ENCODE measurements at regions not wholly inside any gene's neighbourhood (a gene's known extent, or its start where the extent isn't known, plus 50 kb on each side); places are given as distances from the start of the nearest gene placed in this dataset.

DNA sequence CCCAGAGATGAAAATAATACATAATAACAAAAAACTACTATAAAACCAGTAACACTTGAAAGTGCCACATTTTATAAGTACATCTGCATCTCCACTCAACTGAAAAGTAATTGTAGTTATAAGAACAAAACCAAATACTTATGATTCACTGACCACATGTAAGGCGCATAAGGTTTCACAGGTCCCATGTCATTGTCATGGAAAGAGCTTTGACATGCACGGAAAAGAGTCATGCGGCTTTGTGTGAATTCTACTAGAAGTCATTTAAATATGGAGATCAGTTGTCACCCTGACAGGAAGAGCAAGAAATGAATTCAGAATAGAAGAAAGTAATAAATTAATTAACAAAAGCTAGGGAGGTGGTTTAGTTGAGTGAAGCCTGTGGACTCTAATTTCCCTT lies 459.1 kb downstream of the CDH2 start:
- TF ChIP-seq, protein P1, sequence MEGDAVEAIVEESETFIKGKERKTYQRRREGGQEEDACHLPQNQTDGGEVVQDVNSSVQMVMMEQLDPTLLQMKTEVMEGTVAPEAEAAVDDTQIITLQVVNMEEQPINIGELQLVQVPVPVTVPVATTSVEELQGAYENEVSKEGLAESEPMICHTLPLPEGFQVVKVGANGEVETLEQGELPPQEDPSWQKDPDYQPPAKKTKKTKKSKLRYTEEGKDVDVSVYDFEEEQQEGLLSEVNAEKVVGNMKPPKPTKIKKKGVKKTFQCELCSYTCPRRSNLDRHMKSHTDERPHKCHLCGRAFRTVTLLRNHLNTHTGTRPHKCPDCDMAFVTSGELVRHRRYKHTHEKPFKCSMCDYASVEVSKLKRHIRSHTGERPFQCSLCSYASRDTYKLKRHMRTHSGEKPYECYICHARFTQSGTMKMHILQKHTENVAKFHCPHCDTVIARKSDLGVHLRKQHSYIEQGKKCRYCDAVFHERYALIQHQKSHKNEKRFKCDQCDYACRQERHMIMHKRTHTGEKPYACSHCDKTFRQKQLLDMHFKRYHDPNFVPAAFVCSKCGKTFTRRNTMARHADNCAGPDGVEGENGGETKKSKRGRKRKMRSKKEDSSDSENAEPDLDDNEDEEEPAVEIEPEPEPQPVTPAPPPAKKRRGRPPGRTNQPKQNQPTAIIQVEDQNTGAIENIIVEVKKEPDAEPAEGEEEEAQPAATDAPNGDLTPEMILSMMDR (IDR thresholded peaks at IDR 0.05; ENCODE audit: low read depth, low read length): no peak
- no peak overlapping the region for H3K4me3 ChIP-seq (ENCODE audit: low read depth, low read length)

DNA sequence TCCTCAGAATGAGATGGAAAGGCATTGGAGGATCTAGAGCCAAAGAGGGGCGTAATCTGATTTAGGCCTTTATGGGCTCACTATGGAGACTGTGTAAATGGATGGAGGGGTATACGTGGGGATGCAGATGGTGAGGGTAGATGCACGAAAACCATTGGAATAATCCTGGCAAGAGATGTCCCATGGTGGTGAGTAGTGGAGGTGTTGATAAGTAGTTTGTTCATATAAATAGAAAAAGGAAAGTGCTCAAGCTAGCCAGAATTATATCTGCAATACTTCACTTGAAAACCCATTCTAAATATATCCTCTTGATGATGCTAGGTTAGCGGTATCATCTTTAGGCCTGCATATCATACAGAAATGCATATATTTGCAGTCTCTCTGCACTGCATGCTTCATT lies 459.7 kb downstream of the CDH2 start:
- H3K4me3 ChIP-seq (ENCODE audit: low read depth, low read length): no peak overlapping the region
- TF ChIP-seq, protein P1 (IDR thresholded peaks at IDR 0.05; ENCODE audit: low read depth, low read length): no peak

DNA sequence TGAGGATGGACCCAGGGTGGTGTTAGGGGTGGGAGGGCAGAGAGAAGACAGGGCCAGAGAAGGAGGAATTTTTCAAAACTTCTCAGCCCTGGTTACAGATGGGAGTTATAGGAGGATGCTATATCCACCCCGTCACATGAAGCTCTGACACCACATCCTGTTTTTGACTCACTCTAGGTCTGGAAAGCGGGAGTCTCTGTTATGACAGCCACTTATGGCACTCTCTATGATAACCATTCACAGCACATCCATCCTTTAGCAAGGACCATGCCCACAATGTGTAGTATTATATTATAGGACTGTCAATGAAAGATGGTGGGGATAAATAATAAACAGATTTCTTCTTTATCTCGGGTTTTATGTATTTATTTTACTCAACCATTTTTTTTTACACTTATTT lies 461.2 kb downstream of the CDH2 start:
- TF ChIP-seq, protein P1 (IDR thresholded peaks at IDR 0.05; ENCODE audit: low read depth, low read length): no peak
- no peak overlapping the region for H3K4me3 ChIP-seq (ENCODE audit: low read depth, low read length)

DNA sequence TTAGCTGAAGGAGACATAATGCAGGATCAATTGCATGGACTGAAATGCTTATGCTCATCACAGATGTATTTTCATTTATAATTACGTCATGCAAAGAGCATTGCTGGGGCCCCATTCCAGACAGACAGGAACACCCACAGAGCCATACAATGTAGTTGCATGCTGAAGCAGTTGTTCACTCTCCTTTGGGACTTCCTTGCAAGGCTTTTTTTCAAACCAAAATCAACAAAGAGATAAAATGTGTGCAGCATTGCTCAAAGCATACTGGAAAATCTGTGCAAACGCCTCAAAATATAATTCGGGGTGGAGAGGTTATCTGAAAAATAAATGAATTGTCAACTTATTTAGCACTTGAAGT lies 463.2 kb downstream of the CDH2 start:
- H3K4me3 ChIP-seq (ENCODE audit: low read depth, low read length): no peak overlapping the region
- TF ChIP-seq, protein P1 (IDR thresholded peaks at IDR 0.05; ENCODE audit: low read depth, low read length): no peak

DNA sequence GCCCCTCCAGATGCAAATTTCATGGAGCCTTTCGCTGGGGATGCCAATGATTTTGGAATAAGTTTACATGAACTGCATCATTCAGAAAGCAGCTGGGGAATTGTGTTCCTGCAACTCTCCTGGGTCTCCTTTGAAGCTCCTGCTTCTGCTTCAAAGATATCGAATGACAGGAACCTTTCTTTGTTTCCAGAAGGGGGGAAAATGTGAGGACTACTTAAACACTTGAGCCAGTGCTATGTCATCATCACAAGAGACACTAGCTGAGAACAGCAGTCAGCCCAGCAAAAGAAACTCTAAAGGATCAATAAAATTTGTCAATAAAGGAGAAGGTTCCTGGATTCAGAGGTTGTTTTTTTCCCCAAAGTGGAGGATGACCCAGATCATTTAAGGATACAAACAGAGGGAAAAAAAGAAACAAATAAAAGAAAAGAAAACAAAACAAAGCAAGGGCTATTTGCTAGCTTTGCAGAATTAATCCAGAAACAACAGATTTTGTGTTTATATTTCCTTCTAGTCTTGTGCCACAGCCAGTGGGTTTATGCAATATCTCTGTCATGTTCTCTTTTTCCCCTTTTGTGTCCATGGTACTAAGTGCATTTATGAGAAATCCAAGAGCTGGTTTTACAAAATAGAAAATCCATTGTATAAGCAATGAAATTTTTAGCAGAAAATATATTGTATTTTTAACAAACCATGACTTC lies 463.7 kb downstream of the CDH2 start:
- no peak overlapping the region for H3K4me3 ChIP-seq (ENCODE audit: low read depth, low read length)

DNA sequence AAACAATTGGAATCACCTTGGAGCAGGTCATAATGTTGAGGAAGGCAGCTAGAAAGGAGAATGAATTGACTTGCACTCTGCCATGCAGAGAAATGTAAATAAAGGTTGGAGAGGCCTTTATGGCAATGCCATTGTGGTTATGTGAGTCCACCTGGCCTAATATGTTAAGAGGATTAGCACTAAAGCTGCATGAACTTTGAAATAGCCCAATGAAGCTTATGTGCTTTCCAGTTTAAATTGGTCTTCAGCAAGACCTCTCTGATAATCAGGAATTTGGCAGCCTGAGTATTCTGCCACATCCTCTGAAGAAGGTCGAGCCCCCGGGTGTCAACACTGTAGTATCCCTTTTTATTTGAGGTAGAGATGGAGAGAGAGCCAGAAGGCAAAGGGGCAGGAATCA lies 464.9 kb downstream of the CDH2 start:
- no peak overlapping the region for H3K4me3 ChIP-seq (ENCODE audit: low read depth, low read length)
- TF ChIP-seq, protein P1 (IDR thresholded peaks at IDR 0.05; ENCODE audit: low read depth, low read length): no peak

More for the DNA sequence above, 463.7 kb downstream of the CDH2 start:
- TF ChIP-seq, protein P1 (IDR thresholded peaks at IDR 0.05; ENCODE audit: low read depth, low read length): no peak

DNA sequence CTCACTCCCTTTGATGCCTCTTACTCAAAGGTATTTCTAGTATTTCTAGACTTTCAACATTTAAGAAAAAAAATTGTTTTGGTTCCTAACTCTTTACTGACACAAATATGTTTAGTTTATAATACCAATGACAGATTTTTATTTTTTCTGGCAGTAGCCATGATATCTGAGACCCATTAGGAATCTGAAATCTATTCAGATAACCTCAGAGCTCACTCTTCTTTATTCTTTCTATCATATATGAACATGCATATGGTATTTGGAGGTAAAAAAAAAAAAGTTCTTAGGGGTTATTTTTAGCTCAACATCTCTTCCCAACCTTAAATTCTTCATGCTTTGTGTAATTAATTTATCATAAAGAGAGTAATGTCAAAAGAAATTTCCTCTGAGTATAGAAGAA lies 465.5 kb downstream of the CDH2 start:
- TF ChIP-seq, protein P1 (IDR thresholded peaks at IDR 0.05; ENCODE audit: low read depth, low read length): no peak
- H3K4me3 ChIP-seq (ENCODE audit: low read depth, low read length): no peak overlapping the region

Measured in WI38 (cell line).